DOHH2 (cell line): ENCODE measurements at regions not wholly inside any gene's neighbourhood (a gene's known extent, or its start where the extent isn't known, plus 50 kb on each side); places are given as distances from the start of the nearest gene placed in this dataset.
A peak's percentile ranks its signal among the peaks of the same experiment; 100 is the strongest.

Experiments
- EZH2phosphoT487 ChIP-seq: fragments of 200-600 bp; sonication (generic); IDR thresholded peaks from 2 replicates; pipeline ENCODE4 v1.6.1; 2017; ENCODE audit warnings: borderline replicate concordance, mild to moderate bottlenecking, antibody characterized with exemption, low read length, moderate library complexity, mixed read lengths
- TF ChIP-seq, protein P1 (sequence below): fragments of 200-600 bp; sonication (generic); IDR thresholded peaks from one replicate; pipeline ENCODE4 v1.5.1; 2014; ENCODE audit warnings: antibody characterized with exemption, mild to moderate bottlenecking, low read depth, low read length; ENCODE audit not compliant: poor library complexity, severe bottlenecking

DNA sequence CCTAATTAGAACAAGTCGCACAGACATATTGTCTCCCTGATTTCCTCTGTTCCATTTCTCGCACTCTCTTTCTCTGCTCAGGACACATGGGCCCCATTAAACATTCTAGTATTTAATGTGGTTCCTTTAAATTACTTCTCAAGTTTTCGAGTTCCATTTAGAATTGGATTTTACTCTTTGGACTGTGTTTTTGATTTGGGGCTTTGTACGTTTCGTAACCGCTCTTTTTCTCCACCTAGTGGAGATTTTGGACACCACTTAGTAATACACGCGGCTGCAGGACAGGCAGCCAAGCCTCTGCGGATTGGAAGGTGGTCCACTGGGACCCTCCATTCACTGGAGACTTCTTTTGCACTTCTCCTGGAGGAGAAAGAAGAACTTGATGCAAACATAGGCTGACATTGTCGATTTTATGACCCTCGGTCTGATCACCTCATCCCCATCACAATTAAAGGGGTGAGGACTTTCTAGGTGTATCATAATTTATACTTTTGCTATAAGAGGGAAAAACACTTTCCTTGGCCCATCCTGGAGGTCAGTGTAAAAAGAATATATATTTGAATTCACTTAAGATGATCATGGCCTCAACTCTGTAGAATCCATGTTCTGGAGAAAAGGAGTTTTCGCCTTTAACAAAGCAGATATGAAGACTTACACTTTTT, 85.7 kb downstream of the NOG start:
- TF ChIP-seq, protein P1, sequence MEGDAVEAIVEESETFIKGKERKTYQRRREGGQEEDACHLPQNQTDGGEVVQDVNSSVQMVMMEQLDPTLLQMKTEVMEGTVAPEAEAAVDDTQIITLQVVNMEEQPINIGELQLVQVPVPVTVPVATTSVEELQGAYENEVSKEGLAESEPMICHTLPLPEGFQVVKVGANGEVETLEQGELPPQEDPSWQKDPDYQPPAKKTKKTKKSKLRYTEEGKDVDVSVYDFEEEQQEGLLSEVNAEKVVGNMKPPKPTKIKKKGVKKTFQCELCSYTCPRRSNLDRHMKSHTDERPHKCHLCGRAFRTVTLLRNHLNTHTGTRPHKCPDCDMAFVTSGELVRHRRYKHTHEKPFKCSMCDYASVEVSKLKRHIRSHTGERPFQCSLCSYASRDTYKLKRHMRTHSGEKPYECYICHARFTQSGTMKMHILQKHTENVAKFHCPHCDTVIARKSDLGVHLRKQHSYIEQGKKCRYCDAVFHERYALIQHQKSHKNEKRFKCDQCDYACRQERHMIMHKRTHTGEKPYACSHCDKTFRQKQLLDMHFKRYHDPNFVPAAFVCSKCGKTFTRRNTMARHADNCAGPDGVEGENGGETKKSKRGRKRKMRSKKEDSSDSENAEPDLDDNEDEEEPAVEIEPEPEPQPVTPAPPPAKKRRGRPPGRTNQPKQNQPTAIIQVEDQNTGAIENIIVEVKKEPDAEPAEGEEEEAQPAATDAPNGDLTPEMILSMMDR, result peak; percentile 73
- TF ChIP-seq EZH2phosphoT487, result no peak
